Fibroblast of lung (primary cell): ENCODE measurements at regions not wholly inside any gene's neighbourhood (a gene's known extent, or its start where the extent isn't known, plus 50 kb on each side); places are given as distances from the start of the nearest gene placed in this dataset.

ENCODE experiments used
- DNase-seq, 2 donors: peaks; one replicate each; pipeline versions ENCODE4 v3.0.0 to v3.0.0-alpha.2; 2010; ENCODE audit warnings: low read depth in 2 of 2
- H2AFZ ChIP-seq: 2 replicates; pipeline ENCODE4 v1.5.1; 2012; ENCODE audit warnings: low read length, control low read depth, inconsistent platforms
- H3K27ac ChIP-seq: 2 replicates; pipeline ENCODE4 v1.5.1; 2011; ENCODE audit warnings: low read length, control low read depth; ENCODE audit not compliant: insufficient read depth
- H3K27me3 ChIP-seq: 2 replicates; pipeline ENCODE4 v1.5.1; 2011; ENCODE audit warnings: mild to moderate bottlenecking, low read length; ENCODE audit not compliant: control insufficient read depth, insufficient read depth
- H3K36me3 ChIP-seq: 2 replicates; pipeline ENCODE4 v1.5.1; 2011; ENCODE audit warnings: low read length; ENCODE audit not compliant: control insufficient read depth, insufficient read depth
- H3K4me1 ChIP-seq: 2 replicates; pipeline ENCODE4 v1.5.1; 2011; ENCODE audit warnings: low read length; ENCODE audit not compliant: control insufficient read depth, insufficient read depth; ENCODE audit errors: extremely low read depth
- H3K4me2 ChIP-seq: 2 replicates; pipeline ENCODE4 v1.5.1; 2011; ENCODE audit warnings: low read length, control low read depth; ENCODE audit not compliant: insufficient read depth; ENCODE audit errors: extremely low read depth
- H3K4me3 ChIP-seq, 4 experiments: fragments of 200-600 bp in 1 of 4; sonication (generic) in 1 of 4; replicated peaks in 1 of 4; 2 replicates each; pipeline ENCODE4 v1.5.1; 2011 to 2016; ENCODE audit warnings: low read length in 4 of 4, low read depth in 3 of 4, mild to moderate bottlenecking in 3 of 4, control low read depth in 2 of 4, inconsistent platforms in 1 of 4, mixed read lengths in 1 of 4; ENCODE audit not compliant: insufficient read depth in 1 of 4; ENCODE audit errors: control extremely low read depth in 1 of 4
- H3K79me2 ChIP-seq: 2 replicates; pipeline ENCODE4 v1.5.1; 2012; ENCODE audit warnings: mild to moderate bottlenecking, low read length, inconsistent platforms; ENCODE audit not compliant: control insufficient read depth, insufficient read depth
- H3K9ac ChIP-seq: 2 replicates; pipeline ENCODE4 v1.5.1; 2011; ENCODE audit warnings: mild to moderate bottlenecking, low read length, control low read depth; ENCODE audit not compliant: insufficient read depth
- H3K9me3 ChIP-seq: 2 replicates; pipeline ENCODE4 v1.5.1; 2012; ENCODE audit warnings: low read depth, low read length; ENCODE audit not compliant: control insufficient read depth, insufficient read depth
- H4K20me1 ChIP-seq: 2 replicates; pipeline ENCODE4 v1.5.1; 2011; ENCODE audit warnings: low read length; ENCODE audit not compliant: control insufficient read depth, insufficient read depth; ENCODE audit errors: extremely low read depth
- CTCF ChIP-seq, 2 donors: IDR thresholded peaks in 1 of 2; conservative IDR thresholded peaks in 1 of 2; 1 replicate in 1 of 2; 2 replicates in 1 of 2; pipeline ENCODE4 v1.5.1; 2011 to 2012; ENCODE audit warnings: low read length in 2 of 2, control low read depth in 1 of 2, inconsistent platforms in 1 of 2, low read depth in 1 of 2, mild to moderate bottlenecking in 1 of 2
- EZH2 ChIP-seq: IDR thresholded peaks from 2 replicates; pipeline ENCODE4 v1.5.1; 2012; ENCODE audit warnings: low read length, control low read depth, mild to moderate bottlenecking; ENCODE audit errors: missing control alignments

- H4K20me1 ChIP-seq: no peaks in the 10 kb centered on the region
These were observed 125.7 kb downstream of the MATN1 start for GRCh38 chr1:30597711-30598110.

GRCh38 chr1:30596891-30597290, 126.5 kb downstream of the MATN1 start:
- H3K4me1 ChIP-seq: no peaks in the 10 kb centered on the region
- H3K4me2 ChIP-seq: no peak overlapping the region
- no peak for TF ChIP-seq CTCF (conservative IDR thresholded peaks at IDR 0.05 in 1 of 2, IDR thresholded peaks at IDR 0.05 in 1 of 2; ENCODE audit: low read depth in 1 of 2, low read length in 2 of 2)
- TF ChIP-seq EZH2: no peak
- no peaks in the 10 kb centered on the region for H3K36me3 ChIP-seq
- no peaks in the 10 kb centered on the region for H3K79me2 ChIP-seq
- no peak overlapping the region for H3K4me3 ChIP-seq
- no peaks in the 10 kb centered on the region for H4K20me1 ChIP-seq
- H3K9ac ChIP-seq: no peak overlapping the region
- no peak for DNase-seq
- H2AFZ ChIP-seq: no peak overlapping the region
- no peaks in the 10 kb centered on the region for H3K9me3 ChIP-seq
- H3K27me3 ChIP-seq: no peaks in the 10 kb centered on the region
- no peak overlapping the region for H3K27ac ChIP-seq

More at GRCh38 chr1:30597711-30598110, 125.7 kb downstream of the MATN1 start:
- no peak overlapping the region for H3K9ac ChIP-seq
- no peaks in the 10 kb centered on the region for H3K79me2 ChIP-seq
- no peaks in the 10 kb centered on the region for H3K27me3 ChIP-seq
- no peaks in the 10 kb centered on the region for H3K4me1 ChIP-seq
- no peak overlapping the region for H3K4me3 ChIP-seq
- H3K9me3 ChIP-seq: no peaks in the 10 kb centered on the region
- H3K27ac ChIP-seq: no peak overlapping the region
- H2AFZ ChIP-seq: no peak overlapping the region
- H3K36me3 ChIP-seq: no peaks in the 10 kb centered on the region
- no peak for TF ChIP-seq EZH2
- no peak for TF ChIP-seq CTCF (conservative IDR thresholded peaks at IDR 0.05 in 1 of 2, IDR thresholded peaks at IDR 0.05 in 1 of 2; ENCODE audit: low read depth in 1 of 2, low read length in 2 of 2)
- H3K4me2 ChIP-seq: no peak overlapping the region
- DNase-seq: no peak

- Histone ChIP-seq H3K4me3 (no peak overlapping the region), H3K79me2 (no peaks in the 10 kb centered on the region), H2AFZ (no peak overlapping the region), H3K4me2 (no peak overlapping the region), H3K9ac (no peak overlapping the region), H3K27me3 (no peaks in the 10 kb centered on the region), H3K27ac (no peak overlapping the region), H3K4me1 (no peaks in the 10 kb centered on the region), H4K20me1 (no peaks in the 10 kb centered on the region), H3K9me3 (no peaks in the 10 kb centered on the region), H3K36me3 (no peaks in the 10 kb centered on the region)
- TF ChIP-seq CTCF (conservative IDR thresholded peaks at IDR 0.05 in 1 of 2, IDR thresholded peaks at IDR 0.05 in 1 of 2; ENCODE audit: low read depth in 1 of 2, low read length in 2 of 2) (no peak), EZH2 (no peak)
- no peak for DNase-seq
These were observed 126.9 kb downstream of the MATN1 start for GRCh38 chr1:30596470-30596869.
